ENCODE measurements at regions not wholly inside any gene's neighbourhood (a gene's known extent, or its start where the extent isn't known, plus 50 kb on each side); places are given as distances from the start of the nearest gene placed in this dataset.

DNA sequence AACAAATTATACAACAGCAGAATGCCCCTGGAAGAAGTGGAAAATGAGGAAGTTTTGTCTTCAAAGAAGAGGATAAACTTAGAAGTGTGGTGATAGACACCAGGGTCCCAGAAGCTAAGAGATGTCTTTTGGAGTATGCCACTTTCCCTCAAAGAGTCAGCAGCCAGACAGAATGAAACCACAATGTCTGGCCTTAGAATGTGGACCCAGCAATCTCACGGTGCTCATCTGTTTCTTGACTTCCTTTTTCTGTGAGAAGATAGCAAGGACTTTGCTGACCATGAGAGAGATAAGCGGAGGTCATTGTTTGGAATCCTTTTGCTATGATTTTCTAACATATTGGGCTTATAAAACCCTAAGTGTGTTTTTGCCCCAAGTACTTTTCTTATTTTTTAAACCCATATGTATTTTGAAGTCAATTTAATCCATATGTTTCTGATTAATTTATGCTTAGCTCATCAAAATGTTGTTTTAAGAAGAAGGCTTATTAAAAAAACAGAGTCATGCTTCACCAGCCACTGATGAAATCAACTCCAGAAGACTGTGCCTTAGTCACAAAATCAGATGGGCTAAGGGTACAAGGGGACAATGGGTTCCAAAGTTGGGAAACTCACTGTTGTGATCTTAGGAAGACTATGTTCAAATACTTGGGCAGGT is 451.2 kb upstream of the JAG1 start:
- intact Hi-C loops (cut with DNase I), result no loop called here
- DNase-seq, result peak in 5 of 42 donors; percentile 9 to 26 (median 16)

DNA sequence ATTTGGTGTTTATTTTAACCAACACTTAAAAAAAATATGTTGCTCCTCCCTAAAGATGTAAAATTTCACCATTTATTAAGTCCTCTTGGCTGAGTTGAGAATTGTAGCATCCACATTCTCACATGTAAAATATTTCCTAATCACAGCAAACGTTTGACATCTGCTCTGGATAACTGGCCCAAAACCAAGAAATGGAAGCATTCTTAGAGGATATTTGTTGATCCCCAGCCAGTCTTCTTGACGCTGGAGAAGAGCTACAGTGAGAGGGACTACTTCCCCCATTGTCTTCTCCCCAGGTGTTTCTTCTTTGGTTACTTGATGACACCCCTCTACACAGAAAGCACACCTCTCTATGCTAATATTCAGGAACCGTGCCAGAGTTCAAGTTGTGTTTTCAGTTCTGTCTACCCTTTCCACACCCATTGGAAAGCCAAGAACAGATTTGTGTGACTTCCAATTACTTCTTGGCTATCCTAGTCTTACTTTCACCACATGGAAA is 454.5 kb upstream of the JAG1 start:
- intact Hi-C loops (cut with DNase I), result no loop called here
- no peak for DNase-seq

DNA sequence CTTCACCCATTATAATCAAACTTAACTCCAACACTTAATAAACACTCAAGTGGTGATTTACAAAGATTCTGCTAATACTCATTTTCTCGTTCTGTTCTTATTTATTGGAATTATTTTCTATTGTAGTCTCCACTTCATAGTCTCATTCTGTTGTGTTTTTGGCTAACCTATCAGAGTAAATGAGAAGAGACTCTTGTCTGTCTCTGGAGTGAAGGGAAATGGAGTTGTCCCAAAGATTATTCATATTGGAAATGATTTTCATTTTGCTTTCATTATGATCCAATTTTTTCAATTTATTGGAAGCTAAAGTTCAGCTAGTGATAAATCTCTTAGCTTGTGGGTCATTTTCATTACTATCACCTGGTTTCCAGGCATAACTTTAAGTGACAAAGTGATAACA is 454.9 kb upstream of the JAG1 start:
- no peak for DNase-seq
- intact Hi-C loops (cut with DNase I), result no loop called here

DNA sequence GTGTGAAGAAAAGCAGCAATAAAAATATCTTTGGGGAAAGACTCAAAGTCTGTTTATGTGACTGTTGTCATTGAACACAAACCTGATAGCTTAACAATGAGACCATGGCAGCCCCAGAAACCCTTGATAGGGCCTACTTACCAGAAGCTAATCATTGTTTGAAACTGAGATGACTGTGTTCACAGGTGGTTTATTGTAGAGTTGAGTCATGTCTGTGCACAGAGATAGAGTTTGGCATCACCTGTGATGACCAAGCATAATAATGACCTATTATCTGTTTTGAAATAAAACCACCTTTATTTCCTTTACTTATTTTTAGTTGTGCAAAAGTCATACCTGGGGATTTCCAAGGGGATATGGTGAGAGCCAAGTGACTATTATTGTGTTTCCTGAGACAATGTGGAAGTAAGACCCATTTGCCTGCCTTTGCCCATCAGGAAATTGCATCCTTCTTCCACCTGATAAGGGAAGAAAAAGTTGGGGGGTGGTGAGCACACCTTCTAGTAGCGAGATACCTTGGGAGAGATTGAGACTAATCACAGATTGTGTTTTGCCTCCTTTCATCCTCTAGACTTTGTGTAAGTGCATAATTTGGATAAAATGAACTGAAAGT is 456.9 kb upstream of the JAG1 start:
- intact Hi-C loops (cut with DNase I), result no loop called here
- no peak for DNase-seq

DNA sequence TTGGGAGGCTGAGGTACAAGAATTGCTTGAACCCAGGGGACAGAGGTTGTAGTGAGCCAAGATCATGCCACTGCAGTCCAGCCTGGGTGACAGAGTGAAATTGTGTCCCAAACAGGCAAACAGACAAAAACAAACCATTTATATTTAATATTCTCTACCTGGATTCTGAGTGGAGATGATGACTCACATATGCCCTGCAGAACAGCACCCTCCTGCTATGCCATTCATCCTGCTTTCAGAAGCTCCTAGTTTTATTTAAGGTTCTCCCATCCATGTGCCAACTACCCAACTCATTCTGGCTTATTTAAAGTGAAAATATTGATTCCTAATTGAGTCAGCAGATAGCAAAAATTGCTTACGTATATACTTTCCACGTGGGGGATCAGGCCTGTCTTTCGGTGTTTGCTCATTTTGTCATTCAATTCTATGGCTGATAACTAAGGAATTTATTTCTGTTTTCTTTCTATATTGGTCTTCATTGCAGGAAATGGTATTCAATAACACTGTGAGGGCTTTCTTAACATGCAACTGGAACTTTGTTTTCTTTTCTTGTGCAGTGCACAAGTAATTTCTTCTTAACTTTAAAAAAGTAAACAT is 459.1 kb upstream of the JAG1 start:
- intact Hi-C loops (cut with DNase I), result no loop called here
- DNase-seq, result no peak

DNA sequence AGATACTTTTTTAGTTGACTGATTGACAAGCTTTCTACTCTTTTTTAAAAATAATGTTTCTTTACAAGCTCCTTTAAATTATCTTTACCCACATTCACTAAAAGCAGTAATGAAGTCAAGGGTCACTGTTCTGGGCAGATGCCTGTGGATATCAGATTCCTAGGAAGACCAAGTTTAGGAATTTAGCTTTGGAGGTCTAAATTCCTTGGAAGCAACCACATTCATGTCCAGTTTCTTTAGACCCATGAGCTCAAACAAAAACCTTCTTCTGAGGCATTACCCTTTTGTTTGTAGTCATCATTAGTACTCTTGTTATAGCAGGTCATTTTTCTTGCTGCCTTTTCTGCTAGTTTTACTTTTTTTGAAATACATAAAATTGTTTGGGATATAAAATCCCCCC is 462.9 kb upstream of the JAG1 start:
- intact Hi-C loops (cut with DNase I), result no loop called here
- no peak for DNase-seq

DNA sequence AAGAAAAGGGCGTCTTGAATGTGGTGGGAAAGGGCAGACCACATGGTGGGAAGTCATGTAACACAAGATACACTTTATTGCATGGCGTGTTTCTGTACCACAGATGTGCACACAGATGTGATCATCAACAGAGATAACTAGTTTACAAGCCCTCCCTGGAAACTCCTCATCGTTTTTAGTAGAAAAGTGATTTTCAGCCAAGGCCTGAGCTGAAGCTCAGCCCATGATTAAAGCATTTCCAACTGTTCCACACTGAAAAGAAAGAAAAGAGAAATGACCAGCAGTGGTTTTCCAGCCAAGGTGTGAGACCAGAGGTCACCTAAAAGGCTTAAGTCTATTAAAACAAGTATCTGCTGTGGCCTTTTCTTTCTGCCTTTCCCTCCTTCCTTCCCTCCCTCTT is 463.9 kb upstream of the JAG1 start:
- intact Hi-C loops (cut with DNase I), result no loop called here
- DNase-seq, result no peak

DNA sequence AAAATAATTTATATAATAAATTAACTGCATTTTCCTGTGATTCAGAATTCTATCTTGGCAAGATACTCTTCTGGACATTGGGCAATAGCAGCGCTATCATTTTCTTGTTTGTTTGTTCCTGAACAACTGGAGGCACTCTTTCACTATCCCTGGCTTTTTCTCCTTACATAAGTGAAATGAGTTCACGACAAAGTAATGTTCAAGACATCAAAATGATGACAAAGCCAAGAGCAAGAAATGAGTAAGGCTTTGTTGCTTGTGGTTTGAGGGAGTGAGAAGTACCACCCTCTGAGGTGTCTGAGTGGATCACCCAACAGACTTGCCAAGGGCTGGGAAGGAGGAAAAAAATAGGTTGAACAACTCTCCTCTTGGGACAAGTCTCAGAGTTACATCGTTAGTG is 466.6 kb upstream of the JAG1 start:
- intact Hi-C loops (cut with DNase I), result no loop called here
- no peak for DNase-seq

DNA sequence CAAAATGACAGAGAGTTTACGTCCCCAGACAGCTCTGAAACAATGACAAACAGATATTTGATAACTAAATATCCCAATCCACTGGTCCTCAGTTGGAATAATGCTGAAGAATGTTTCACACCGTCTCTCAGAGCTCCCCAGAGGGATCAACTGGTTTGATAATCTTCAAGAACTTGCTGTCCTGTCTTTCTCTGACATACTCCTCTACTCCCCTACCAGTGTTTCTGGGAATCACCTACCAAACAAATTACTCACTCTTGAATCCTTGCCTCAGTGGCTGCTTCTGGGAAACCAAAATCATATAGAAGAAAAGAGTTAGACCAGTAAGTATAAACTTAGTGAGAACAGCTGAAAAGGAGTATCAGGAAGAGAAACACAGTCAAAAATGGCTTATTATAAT is 469.7 kb upstream of the JAG1 start:
- intact Hi-C loops (cut with DNase I), result no loop called here
- DNase-seq, result no peak

DNA sequence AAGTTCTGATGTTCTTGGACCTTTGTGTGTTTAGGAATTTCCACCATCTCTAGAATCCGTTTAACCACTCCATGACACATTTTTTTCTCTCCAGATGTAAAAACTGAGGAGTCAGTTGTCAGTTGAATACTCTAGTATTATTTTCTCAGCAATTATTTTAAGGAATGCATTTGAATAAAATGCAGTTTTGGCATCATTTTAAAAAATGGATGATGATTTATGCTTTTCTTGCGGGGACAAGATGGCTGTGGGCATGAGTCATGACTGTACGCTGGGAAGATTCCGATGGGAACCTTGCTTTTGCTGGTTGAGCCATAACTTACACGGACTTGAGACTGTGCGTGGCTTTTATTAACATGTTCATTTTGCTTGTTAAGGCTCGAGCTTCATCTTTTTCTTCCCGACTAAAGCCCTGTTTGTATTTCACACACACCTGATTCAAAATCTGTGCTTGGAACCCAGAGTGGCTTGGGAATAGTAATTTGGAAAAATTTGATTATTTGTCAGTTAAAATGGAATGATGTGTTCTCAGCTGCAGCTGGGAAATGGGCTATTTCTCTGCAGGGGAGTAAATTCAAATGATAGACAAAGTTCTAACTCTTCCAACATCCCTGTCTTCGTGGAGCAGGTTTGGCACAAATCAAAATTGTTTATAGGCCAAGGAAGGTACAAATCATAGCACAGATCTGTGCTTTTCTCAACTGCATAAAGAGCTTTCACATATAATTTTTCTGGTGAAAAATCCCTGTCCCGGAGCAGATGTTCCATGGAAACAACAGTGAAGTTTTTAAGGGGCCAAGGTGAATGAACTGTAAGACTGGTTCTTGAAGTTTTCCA is 470.5 kb upstream of the JAG1 start:
- intact Hi-C loops (cut with DNase I), result no loop called here

DNA sequence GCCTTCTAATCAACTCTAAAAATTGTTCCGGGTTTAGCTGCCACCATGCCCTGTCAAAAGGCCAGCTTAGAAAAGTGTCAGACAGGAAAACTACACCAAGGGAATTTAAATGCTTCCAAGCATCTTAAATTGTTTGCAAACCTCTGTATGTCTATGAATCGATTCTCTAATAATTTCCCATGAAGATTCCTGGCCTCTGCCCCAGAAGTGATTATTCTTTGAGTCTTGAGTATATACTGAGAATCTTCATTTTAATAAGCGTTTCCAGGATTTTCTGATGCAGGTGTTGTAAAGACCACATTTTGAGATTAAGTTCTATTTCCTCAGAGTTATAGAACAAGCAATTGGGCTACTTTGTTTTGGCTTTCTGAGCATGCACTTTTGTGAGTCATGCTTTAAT is 471.8 kb upstream of the JAG1 start:
- intact Hi-C loops (cut with DNase I), result no loop called here
- DNase-seq, result no peak

More for the DNA sequence above, 470.5 kb upstream of the JAG1 start:
- no peak for DNase-seq

DNA sequence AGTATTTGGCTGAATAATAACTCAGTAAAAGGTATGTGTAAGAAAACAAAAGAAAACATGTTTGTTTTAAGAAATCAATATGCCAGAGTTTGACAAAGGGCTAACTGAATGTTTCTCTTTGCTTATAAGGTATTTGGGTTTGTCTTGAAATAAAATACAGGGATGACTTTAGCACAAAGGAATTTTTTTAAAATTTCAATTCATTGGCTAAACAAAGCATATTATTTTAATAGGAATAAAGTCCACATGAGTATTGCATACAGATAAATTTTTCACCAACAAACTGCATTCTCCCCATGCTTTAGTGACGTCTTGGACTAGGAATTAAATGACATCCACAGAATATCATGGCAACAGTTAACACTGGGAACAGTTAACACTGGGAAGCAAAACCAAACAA is 480.0 kb upstream of the JAG1 start:
- intact Hi-C loops (cut with DNase I), result no loop called here
- DNase-seq, result no peak

DNA sequence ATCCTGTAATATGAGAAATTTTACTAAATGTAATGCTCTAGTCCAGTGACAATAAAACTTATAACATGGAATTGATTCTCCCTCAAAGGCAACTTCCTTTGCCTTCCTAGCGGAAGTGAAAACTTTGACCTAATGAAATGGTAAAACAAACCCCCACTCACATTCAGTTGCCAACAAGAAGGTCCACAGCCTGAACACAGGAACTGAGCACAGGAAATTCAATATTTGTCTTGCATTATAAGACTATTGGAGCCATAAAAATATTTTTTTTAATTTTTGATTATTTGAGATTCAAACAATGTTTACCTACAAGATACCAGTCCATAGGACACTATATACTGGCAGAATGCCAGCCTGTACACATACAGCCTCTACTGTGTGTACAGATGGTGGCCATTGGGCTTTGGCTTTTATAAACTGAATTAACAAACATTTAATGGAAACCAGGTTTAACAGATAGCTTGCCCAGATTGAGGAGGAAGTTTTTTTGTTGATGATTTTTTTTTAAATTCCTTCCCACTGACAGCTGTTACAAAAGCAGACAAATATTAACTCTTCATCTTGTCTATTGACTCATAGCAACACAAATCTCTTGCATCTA is 481.5 kb upstream of the JAG1 start:
- no peak for DNase-seq
- intact Hi-C loops (cut with DNase I), result no loop called here

DNA sequence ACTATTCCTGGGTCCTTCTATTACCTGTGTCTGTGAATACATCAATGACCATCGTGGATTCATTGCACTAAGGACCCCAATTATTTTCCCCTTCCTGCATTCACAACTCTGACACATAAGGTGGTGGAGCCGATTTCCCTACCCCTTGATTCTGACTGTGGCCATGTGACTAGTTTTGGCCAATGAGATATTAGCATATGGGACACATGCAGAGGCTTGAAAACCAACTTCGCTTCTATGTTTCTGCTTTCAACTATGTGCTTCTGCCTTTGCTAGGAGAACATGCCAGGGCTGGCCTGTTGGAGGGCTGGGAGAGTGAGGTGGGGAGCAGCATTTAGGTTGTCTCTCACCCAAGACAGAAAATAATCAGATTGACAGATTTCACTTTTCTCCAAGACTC is 483.1 kb upstream of the JAG1 start:
- intact Hi-C loops (cut with DNase I), result no loop called here
- no peak for DNase-seq

DNA sequence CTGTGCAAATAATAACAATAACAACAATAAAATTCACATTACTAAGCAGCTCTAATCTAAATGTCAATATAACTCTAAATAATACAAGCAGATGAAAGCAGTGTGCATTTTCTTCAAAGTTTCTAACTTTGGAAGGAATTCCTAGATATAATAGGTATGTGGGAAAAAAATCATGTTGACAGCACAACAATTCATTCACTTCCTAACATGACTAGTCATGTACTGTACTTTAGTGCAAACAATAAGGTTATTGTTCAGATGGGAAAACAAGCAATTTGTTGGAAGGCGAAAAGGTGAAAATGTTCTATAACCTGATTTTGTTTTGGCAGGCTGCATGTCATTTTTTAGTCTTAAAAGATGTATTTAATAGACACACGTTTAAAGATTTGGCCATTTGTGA is 484.3 kb upstream of the JAG1 start:
- no peak for DNase-seq
- intact Hi-C loops (cut with DNase I), result no loop called here

DNA sequence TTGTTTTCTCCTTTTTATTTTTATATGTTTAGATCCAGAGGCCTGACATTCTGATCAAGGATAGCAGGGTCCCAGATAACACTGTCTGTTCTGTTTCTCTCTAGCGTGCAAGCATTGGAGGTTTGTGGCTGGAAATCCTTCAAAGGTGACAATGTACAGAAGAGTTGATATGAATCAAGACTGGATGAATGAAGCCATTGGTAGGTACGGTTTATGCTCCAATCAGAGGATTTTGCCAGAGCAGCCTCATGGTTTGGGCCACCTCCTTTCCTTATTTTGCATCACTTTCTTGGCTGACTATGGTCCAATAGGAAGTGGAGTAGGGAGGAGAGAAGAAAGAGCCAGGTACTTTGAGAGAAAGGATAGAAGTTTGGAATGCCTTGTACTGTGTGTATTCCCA is 484.8 kb upstream of the JAG1 start:
- intact Hi-C loops (cut with DNase I), result no loop called here
- DNase-seq, result no peak

DNA sequence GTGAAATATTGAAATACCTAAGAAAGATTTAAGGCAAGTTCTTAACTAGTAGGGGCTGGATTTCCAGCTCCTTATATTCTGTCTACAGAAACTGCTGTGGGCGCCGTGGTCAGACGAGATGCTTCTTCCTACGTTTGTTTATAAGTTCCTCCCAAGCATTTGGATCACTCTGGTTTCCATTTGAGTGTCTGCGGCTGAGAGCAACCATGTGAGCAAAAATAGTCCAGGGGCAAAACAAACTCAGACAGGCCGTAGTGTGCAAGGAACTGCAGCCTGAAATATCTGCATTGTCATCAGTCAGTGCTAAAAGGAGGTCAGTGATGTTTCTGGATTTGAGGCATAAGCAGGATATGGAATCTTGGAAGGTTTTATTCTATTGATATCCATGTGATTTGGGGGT is 485.9 kb upstream of the JAG1 start:
- intact Hi-C loops (cut with DNase I), result no loop called here
- DNase-seq, result peak in 37 of 42 donors; percentile 3 to 54 (median 32)

DNA sequence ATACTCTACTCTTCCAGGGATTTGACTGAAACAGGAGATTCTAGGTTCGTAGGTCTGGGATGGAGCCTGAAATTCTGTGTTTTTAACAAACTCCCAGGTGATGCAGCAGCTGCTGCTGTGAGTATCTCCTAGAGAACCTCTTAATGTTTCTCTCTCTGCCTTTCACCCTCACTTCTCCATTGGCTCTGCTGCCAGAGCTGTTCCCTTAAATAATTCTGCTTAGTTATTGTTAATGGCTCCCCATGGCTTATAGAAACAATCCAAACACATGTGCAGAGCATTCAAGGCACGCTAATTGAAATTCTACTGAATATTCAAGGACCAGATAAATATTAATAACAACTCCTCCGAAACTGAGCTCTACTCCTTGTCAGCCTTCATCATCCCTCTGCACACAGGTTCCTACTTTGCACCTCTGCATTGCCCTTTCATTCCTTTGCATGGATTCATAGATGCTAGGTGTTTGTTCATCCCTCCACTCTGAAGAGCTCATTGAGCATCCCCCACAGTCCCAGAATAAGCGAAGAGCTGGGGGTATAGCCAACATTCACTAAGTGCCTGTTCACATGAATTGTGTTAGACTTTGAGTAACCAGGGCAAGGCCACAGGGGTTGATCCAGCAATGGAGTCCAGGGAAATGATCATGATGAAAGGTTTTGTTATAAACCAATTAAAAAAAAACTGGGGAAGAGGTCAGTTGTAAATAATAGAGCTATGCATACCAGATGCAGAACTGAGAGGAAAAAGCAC is 488.4 kb upstream of the JAG1 start:
- no peak for DNase-seq

DNA sequence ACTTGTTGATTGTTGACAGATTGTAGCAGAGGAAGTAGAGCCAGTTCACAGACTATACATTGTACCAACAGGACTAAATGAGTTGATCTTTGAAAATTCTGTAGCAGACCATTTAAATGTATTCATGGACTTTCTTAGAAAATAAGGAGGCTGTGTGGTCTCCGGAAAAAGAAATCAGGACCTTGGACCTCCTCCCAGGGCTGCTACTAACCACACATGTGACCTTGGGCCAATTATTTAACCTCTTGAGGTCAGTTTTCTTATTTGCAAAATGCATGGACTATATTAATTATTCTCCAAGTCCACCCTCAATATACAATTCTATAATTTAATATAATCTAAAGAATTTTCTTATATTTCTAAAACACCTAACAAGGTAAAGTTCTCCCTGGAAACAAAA is 492.0 kb upstream of the JAG1 start:
- intact Hi-C loops (cut with DNase I), result no loop called here
- DNase-seq, result no peak

More for the DNA sequence above, 488.4 kb upstream of the JAG1 start:
- intact Hi-C loops (cut with DNase I), result no loop called here
